Non-pigmented ciliary epithelial cell (primary cell): ENCODE measurements at regions not wholly inside any gene's neighbourhood (a gene's known extent, or its start where the extent isn't known, plus 50 kb on each side); places are given as distances from the start of the nearest gene placed in this dataset.

ENCODE experiments used
- DNase-seq: peaks from one replicate; pipeline ENCODE4 v3.0.0-alpha.2; 2010; ENCODE audit warnings: low read depth

DNA sequence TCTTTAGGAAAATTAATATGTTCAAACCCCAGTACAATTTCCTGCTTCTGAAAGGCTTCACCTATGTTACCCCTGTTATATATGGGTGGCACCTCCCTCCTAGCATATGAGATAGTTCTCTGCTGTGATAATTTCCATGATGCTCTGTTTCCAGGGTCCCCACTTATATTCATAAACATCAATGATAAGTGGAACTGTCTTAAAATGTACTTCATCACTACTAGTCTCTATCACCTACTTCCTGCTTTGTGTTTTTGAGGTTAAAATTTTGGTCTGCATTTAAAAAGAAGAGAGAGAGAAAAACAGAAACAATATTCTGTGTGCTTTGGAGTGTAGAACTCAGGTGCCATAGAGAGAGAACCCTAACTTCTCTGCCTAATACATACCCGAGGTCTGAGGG lies 234.7 kb downstream of the HTR1A start:
- DNase-seq, result no peak

DNA sequence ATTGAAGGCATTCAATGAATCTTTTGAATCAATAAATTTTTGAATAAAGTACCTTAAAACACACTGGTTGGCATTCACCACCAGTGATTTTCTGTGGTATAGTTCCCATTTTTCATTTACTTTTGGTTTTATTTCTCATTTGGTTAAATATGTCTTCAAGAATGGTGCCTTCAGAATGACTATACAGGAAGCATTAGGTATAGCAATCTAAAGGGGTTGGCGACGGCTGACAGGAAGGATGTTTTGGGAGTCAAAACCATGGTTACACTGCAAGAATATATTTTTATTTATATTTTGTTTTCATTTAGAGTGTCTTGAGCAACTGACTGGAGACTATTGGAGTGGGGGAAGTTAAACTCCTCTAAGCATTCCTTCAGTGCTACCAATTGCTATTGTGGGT lies 235.7 kb downstream of the HTR1A start:
- DNase-seq, result no peak

DNA sequence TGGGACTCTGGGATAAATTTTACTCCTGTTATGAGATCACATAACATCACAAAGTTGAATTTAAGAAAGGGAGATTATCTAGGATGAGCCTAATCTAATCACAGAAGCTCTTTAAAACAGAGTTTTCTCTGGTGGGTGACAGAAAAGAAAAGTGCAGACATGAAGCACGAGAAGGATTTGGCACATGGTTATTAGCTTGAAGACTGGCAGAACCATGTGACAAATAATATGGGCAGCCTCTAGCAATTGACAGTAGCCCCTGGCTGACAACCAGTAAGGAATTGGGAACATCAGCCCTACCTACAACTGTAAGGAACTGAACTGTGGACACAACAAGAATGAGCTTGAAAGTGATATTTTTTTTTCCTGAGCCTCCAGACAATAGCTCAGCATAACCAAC lies 243.1 kb downstream of the HTR1A start:
- DNase-seq, result no peak

DNA sequence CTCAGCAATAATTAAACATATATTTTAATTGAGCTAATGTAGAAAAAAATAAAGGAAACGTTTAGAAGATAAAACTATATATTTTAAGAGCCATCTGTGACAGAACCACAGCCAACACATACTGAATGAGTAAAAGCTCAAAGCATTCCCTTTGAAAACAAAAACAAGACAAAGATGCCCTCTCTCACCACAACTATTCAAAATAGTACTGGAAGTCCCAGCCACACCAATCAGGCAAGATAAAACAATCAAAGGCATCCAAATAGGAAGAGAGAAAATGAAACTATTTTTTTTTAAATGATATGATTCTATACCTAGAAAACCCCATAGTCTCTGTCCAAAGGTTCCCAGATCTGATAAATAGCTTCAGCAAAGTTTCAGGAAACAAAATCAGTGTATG lies 262.0 kb downstream of the HTR1A start:
- DNase-seq, result no peak

DNA sequence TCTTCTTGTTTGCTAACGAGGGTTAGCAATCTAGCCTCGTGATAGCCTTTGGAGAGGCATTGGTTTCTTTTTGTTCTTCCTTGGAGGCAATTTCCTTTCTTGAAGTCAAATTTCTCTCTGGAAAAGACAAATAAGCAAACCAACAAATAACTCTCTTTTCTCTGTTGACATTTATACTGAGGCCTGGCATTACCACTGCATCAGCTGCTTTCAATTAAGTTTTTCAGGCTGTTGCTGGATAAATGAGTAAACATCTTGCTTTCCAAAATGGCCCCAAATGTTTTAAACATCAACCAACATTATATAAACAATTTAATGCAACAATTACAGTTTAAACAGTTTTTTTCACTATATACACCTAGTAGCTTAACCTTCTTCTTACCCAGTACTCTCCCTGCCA lies 264.4 kb downstream of the HTR1A start:
- no peak for DNase-seq

DNA sequence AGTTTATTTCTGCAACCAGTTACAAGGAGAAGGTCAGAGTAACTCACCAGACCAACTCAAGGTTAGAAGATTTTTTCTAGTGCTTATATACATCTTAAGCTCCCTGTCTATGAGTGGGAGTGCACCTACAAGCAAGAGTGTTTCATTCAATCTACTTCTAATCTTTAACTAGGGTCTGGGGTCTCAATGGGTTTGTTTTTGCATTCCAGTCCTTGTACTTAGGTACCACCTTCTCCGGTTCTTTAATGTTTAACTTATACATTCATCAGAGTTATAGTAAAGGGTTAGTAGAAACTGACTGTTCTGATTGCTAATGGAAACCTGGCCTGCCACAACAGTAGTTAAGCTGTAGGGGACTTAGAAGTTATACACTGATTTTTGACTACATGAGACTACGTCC lies 271.7 kb downstream of the HTR1A start:
- no peak for DNase-seq

DNA sequence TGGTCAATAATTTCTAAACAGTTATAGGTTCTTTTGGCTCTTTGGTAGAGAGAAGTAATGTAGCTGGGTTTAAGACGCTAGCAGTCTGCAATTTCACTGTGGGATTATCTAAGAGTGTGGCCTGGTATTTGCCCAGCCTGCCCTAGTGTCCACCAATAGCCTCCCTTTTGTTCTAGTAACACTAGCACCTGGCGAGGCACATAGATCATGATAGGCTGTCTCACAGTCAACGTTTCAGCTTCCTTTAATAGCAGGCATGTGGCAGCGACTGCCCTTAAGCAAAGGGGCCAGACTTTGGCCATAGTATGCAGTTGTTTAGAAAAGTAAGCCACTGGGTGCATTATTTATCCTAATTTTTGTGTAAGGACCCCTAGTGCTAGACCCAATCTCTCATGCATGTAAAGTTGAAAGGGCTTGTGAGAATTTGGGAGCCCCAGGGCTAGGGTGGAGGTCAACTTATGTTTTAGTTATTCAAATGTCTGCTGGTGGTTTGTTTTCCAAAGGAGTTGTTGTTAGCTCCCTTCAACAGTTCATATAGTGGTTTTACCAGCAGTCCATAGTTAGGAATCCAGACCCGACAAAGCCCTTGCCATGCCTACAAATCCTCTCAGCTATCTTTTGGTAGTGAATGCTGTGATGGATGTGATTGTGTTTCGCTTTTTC lies 274.3 kb downstream of the HTR1A start:
- DNase-seq, result no peak

DNA sequence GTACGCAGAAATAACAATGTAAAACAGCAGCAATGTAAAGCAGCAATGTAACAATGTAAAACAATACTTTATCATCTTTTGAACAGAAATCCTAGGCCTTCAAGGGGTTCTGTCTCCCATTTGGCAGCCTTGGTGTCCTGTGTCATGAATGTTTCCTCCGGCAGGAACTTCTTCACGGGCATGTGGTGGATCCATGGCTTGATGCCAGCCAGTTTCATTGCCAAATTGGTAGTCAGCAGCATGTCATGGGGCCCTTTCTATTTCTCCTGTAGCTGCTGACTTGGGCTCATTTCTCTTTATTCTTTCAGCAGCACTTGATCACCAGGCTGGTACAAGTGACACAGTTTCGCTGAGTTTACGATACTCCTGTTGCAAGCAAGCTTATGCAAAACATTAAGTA lies 275.3 kb downstream of the HTR1A start:
- no peak for DNase-seq

DNA sequence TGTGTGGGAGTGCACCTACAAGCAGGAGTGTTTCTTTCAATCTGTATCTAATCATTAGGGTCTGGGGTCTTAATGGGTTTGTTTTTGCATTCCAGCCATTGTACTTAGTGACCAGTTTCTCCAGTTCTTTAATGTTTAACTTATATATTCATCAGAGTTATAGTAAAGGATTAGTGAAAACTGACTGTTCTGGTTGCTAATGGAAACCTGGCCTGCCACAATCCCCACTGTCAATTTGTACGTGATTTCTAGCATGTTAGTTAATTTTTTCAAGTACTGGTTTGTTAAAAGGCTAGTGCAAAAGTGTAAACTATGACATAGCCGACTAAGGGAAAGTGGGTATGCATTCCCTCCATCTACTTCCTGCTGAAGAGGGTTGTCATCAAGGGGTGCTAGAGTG lies 276.1 kb downstream of the HTR1A start:
- no peak for DNase-seq

DNA sequence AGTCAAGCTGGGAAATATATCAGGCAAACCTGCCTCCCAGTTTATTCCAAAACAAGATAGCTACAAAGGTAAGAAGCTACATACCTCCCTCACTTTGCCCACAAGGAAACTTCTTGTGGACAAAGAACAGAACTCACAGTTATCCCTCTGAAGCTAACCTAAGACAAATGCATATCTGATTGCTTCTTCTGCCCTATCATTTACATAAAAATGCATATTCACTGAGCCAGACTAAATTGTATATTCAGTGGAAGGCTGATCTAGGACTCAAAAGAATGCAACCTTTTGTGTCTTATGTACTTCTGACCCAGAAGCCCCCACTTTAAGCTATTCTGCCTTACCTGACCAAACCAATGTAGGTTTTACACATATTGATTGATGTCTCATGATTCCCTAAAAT lies 276.8 kb downstream of the HTR1A start:
- no peak for DNase-seq

DNA sequence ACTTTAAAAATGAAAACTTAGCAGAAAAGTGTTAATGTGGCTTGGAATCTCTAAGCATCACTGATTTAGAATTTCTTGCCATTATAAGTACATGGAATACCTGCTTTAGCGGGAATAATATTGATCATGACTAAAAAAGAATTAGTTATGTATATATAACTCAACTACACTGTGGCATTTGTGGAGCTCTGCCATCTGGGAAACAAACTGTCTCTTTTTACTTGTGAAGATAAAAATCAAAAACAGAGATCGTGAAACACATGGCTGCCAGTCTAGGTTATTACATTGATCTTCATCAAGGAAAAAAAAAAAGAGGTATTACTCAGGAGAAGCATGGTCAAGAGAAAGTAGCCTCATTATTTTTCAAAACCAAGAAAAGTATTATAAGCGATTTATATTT lies 287.4 kb downstream of the HTR1A start:
- no peak for DNase-seq

DNA sequence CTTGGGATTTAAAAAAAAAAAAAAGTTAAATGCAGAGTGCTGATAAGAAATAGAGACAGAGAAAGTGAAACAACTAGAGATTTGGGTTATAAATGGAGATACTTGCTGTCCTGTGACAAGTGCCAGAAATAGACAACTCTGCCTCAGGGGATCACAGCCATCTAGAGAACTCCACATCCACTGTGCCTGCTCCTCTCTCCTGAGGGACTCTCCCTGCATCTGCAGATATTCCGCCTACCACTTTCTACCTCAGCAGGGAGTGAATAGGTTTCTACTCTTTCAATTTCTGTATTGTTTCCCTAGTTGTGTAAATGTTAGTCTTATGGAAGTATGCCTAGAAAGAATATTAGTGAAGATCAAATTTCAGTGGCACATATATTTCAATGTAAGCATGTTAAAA lies 307.2 kb downstream of the HTR1A start:
- DNase-seq, result no peak

DNA sequence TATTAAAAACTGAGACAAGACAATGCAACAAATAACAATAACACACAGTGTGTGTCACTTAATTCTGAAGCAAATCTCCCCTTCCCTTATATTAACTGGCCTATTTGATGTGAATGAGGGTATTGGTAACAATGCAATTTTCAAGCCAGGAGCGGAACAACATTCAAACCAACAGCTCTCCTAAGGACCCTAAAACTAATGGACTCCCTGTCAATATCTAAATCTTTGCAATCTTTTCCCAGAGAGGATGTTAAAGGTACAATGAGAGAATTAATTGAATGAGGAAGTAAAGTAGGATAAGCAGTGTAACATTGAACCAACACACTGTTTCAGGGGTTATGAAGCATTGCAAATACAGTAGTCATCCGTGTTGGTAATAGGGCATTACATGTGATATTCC lies 311.7 kb downstream of the HTR1A start:
- no peak for DNase-seq

DNA sequence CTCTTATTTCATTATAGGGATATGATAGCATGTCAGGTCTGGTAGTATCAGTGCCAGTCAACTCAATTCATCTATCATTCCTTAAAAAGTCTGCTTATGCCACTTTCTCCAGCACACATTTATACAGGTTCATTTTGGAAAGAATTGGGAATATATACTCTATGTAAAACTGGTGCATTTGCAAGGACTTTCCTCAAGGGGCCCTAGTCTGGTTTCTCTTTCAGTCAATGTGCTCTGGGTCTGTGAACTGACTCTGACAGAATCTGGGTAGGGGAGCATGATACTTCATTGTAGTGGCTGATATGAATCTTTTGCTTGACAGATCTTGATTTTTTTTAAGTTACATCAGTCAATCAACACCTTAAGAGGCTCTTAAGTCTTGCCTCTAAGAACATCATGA lies 313.9 kb downstream of the HTR1A start:
- no peak for DNase-seq

DNA sequence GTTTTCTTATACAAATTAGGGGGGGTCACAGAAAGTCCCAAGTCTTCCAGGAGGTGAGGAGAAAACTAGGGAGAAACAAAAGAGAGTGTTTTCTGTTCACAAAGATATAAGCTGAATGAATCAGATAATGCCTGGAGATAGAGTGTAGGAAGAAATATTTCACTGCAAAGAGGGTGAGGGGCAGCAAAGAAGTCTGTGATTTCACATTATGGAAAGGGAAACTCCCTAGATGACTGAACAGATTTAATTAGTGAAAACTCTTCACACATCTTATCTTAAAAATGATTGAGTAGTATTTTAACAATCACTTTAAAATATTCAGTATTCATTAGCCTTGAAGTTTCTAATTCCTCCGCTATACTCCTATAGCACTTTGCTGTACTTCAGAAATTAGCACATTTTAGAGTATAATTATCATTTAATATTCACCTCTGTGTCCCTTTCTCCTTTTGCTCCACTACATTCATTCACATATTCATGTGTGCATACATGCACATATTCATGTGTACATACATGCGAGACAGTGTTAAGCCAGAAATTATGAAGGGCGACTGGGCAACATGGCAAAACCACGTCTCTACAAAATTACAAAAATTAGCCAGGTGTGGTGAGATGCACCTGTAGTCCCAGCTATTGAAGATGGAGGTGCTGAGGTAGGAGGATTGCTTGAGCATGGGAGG lies 332.2 kb downstream of the HTR1A start:
- no peak for DNase-seq

DNA sequence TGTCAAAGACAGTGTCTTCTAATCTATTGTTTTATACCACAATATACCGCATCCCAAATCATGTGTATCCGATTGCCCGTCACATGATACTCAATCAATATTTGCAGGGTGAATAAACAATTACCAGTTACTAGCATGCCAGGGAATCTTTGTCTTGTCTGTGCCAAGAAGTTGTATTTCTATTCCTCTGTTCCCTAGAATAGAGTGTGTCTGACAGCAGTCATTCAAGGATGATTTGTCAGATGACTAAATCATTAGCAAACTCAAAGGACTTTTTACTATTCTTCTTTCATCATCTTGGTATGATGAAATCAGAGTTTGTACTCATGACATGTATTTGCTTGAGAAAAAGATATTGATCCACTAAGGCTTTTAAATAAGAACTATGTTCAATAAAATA lies 348.8 kb downstream of the HTR1A start:
- DNase-seq, result no peak

DNA sequence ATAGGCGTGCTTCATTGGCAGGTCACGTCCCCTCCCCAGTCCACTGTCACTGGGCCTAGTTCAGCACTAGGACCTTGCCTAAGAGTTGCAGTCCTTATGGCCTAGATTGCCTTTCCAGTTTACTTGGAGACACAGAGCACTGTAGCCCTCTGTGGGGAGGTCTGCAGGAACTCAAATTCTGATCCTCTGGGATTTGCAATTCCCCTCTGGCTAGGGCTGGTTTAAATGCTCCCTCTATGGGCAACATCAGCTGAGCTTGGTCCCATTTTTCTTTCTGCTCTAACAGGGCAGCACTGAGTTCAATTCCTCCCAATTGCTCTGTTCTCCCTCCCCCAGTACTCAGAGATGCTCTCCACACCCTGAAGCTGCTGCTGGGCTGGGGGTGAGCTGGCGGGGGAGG lies 358.2 kb downstream of the HTR1A start:
- no peak for DNase-seq

DNA sequence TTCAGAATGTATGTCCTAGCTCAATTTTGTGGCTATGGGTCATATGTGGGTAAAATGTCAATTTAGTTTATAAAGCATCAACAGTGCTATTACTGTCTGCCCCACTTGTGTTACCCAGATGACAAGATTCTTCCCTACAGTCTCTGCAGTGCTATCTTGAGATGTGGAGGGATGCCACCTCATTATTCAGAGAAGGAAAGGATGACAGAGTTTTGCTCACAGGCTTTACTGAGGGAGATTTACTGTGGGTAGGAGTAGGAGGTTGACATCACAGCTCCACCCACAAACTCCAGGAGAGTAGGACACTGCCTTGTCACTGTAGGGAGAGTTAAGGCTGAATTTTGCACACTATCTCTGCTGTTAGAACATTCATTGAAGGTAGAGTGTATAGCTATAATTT lies 359.3 kb downstream of the HTR1A start:
- no peak for DNase-seq

DNA sequence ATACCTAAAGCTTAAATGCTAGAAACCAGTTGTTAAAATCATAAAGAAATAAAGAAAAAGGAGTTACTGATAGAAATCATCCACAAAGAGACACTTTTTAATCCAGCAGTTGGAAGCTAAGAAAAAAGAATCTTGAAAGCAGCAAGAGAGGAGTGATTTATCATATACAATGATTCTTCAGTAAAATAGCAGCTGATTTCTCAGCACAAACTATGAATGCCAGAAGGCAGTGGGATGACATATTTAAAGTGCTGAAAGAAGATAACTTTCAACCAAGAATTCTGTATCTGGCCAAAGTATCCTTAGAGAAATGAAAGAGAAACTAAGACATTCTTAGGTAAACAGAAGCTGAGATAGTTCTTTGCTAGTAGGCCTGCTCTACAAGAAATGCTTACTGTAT lies 366.0 kb downstream of the HTR1A start:
- DNase-seq, result no peak

DNA sequence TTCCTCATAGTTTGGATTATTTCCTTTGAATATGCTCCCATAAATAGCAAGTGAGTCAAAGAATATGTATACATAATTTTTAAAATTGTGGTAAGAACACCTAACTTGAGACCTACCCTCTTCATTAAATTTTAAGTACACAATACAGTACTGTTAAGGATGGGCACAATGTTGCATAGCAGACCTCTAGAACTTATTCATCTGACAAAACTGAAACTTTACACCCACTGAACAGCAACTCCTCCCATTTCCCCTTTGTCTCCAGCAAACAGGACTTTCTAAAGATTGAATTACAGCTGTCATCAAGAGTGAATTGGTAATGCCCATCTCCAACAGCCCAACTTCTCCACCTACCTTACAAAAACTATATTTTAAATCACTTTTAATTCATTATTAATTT lies 388.9 kb downstream of the HTR1A start:
- DNase-seq, result no peak

DNA sequence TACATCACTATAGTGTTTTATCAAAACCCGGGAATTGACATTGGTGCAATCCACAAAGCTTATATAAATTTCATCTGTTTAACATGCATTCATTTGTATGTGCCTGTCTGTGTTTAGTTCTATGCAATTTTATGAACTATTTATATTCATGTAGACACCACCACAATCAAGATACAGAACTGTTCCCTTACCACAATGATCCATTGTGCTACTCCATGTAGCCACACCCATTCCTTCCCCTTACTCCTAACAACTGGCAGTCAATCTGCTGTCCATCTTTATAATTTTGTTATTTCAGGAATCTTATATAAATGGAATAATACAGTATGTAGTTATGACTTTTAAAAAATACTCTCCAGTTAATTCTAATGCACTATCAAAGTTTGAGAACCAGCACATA lies 389.5 kb downstream of the HTR1A start:
- DNase-seq, result no peak

DNA sequence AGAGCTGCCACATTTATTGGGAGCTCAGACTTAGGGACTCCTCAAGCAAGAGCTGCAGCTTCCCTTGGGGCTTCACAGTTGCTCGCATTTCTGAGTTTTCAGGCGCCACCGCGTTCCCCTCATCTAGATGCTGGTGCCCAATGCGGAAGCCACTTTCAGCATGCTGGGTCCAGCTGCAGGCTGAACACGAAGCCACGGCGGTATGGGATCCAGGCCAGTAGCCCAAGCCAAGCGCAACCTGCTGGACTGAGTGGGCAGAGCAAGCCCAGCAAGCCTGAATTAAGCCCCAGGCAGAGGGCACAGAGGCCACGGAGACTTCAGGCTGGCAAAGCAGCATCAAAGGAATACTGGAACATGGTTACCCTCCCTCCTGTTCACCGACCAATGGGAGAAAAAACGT lies 391.5 kb downstream of the HTR1A start:
- no peak for DNase-seq

DNA sequence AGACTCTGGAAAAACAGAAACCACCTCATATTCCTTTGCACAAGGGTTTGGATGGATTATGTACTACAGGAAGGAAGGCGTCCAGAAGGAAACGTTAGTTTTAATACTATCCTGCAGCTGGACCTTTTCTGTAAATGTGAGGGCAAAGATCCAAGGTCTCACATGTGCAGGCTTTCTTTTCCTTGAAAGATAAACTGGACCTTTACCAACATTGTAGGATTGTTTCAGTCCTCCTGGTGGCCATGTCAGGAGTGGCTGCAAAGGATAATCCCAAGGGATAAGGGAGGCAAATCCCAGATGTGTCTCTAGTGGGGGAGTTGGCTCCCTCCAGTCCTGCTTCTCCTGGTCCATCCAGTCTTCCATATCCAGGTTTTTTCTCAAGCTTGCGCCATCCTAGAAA lies 397.5 kb downstream of the HTR1A start:
- DNase-seq, result no peak
